IPS-NIHi7 (cell line): ENCODE measurements at regions not wholly inside any gene's neighbourhood (a gene's known extent, or its start where the extent isn't known, plus 50 kb on each side); places are given as distances from the start of the nearest gene placed in this dataset.
A peak's percentile ranks its signal among the peaks of the same experiment; 100 is the strongest.
"Not testable (repeated sequence)": the region's sequence is repeated elsewhere in the genome, so short reads cannot be mapped to it uniquely, and the experiment has no call there.

Experiments
- DNase-seq: peaks from one replicate; pipeline ENCODE4 v3.0.0; 2012; ENCODE audit warnings: mixed read lengths; ENCODE audit errors: extremely low spot score

DNA sequence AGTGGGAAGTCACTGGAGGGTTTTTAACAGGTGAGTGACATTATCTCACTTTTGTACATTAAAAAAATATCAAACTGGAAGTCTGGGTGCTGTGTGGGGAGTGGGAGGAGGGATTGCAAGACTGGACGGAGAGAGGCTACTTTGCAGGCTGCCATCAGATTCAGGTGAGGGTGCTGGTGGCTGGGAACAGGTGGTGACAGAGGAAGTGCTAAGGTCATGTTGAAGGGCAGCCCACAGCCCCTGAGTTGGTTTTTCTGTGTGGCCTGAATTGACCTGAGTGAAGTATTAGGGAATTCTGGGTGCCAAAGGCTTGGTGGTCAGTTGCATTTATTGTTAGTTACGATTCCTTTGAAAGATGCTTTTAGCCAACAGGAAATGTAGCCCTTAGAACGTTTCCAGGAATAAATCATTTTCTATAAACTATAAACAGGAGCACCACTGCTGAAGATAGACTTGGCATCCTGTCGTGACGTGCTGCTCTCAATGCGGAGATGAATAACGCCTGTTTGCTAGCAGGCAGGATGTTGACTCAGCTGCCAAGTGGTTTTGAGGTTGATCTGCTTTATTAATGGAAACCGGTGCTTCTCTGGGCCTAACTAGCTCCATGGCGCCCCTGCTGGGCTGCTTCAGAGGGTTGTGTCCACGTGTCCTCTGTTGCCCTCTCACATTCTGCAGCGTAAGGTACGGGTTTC, 707.5 kb upstream of the TMEM132C start:
- DNase-seq = peak; percentile 79

DNA sequence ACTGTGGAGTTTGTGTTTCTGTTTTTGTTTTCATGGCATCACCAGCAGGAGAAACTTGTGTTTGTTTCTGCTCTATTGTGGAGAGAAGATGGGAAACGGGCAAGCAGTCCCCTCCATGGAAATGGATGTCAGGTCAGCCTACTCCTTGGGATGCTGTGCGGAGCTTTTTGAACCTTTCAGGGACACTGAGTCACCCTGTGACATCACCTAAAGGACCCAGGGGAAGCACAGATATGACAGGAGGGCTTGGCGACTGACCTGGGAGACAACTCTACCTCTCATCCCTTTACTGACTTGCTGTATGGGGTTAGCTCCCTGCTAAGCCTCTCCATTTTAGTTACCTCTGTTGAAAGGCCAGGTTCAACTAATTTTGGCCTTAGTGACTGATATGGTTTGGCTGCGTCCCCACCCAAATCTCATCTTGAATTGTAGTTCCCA, 706.9 kb upstream of the TMEM132C start:
- DNase-seq = no peak

DNA sequence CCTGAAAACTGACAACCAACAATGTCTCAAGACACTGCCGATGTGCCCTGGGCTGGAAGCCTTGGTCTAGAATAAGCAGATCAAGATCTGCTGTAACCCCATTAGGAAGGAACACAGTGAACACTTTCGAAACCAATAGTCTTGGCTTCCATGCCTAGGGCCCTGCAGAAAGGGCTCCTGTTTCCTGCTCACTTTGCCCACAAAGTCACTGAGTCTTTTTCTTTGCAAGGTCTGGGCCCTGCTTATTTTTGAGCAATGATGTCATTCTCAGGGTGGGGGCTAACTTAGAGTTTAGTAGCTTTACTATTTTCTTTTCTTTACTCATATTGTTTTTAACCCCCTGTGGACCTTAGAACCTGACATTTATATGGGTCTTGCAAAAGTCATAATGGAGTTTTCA, 704.2 kb upstream of the TMEM132C start:
- no peak for DNase-seq

DNA sequence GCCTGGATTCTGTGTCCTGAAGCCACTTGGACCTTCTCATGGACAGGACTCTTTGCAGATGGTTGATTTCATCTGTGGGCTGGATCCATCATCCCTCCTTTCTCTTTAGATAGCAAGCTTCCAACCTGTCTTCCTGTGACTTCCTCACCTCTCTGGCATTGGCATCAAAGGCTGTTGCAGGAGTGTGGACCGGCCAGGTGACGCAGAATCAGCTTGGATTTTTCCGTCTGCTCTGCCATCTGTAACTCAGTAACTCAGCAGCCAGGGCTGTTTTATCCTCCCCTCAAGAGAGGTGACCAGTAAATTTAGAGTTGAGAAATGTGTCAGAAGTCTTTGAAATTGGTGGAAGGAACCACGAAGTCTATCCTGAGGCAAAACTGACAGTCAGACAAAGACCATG, 701.7 kb upstream of the TMEM132C start:
- DNase-seq = no peak

DNA sequence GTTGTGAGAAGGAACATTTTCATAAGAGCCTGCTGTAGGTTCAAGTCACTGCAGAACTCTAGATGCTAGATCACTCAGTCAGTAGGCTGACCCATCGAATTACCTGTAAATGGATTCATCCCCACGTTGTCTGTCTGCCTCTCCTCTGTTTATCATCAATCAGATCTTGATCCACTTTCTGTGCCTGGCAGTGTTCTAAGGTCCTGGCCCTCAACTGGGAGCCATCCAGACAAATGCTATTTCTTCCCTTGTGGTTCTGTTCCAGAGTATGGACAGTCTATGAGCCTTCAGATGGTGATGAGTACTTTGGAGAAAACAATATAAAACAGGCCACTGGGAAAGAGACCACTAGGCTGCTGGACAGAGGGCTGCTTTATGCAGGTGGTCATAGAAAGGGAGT, 699.4 kb upstream of the TMEM132C start:
- DNase-seq = no peak

DNA sequence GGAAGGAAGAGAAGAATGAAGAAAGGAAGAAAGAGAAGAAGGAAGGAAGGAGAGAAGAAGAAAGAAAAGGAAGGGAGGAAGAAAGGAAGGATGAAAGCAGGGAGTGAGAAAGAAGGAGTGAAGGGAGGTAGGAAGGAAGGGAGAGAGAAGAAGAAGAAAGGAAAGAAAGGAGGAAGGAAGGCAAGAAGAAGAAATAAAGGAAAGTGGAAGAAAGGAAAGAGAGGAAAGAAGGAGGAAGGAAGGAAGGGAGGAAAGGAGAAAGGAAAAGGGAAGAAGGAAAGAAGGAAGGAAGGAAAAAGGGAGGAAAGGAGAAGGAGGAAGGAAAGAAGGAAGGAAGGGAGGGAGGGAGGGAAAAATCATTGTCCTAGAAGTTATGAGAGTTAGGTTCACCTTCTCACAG, 696.6 kb upstream of the TMEM132C start:
- DNase-seq = no peak

DNA sequence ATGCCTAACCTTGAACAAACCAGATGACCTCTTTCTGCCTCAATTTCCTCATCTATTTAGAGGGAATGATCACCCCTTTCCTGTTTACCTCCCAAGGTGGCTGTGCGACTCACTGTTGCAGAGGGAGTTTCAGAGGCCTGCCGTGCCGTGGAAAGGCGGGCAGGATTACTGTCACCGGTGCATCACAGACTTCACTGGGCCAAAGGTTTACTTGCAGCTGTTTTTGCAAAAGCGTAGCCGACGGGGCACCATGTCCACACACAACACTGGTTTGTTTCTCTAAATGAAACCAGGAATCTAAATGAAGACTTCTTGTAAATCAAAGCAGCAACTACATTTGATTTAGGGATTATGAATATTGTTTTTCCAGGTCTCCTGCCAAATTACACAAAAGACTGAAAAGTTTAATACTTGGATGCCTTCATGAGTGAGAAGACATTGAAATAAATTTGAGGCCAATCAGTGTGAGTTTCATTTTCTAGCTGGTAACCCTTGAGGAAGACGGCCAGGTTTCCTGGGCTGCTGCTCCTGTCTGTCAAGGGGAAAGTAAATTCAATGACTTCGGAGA, 696.1 kb upstream of the TMEM132C start:
- no peak for DNase-seq

DNA sequence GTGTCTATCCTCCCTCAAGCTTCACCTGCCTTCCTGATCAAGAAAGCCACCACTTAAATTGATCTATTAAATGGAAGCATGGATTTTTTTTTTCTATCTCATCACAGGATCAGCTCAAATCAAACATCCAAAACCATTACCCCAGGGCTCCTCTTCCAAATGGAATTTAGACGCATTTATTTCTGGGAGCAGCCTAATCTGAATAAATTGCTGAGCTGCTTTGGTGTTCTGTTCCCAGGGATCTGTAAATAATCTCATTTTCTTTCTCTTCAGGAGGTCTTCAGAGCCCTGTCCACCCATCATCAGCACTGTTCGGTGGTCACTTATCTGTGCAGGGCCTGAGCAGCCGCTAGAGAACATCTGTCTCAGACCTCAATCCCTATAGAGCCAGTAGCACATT, 695.4 kb upstream of the TMEM132C start:
- DNase-seq = no peak

DNA sequence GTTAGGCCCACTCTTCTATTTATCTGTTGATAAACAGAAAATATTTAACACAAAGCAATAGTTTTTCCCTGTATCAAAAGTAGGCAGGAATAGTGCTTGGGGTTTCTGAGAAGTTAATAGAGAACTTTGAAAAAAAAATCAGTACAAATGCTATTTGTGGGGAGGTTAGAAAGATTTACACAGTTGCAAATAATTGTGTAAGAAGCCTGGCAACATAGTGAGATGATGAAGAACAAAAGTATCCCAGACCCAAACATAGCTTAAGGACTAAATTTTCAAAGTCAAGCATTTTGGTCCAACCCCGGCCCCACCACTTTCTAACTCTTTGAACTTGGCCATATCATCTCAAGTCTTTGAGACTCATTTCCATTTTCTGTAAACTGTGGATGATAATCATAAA, 687.5 kb upstream of the TMEM132C start:
- DNase-seq = no peak

DNA sequence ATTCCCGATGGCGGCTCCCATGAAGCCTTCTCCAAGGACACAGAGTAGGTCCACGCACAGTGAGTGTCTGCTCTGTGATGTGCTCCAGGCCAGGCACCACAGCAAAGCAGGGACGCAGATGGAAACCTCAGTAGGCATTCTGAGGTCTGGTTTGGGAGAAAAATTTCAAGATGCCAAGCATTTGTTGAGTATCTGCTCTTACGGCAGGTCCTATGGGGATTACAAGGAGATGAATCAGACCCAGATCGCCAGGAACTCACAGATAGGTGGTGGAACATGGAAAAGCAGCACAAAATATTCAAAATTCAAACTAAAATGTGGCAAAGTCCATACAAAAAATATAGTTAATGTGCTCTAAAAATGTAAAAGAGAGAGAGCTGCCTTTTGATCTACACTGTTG, 684.9 kb upstream of the TMEM132C start:
- no peak for DNase-seq

DNA sequence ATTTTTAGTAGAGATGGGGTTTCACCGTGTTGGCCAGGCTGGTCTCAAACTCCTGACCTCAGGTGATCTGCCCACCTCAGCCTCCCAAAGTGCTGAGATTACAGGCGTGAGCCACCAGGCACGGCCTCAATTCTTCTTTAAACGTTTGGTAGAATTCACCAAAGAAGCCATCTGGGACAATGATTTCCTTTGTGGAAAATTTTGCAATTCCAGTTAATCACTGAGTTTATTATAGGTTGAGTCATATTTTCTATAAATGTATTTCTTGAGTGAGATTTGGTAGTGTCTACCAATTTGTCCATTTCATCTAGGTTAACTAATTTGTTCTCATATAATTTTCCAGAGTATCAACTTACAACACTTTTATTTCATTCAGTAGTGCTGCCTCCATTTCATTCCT, 683.9 kb upstream of the TMEM132C start:
- no peak for DNase-seq

DNA sequence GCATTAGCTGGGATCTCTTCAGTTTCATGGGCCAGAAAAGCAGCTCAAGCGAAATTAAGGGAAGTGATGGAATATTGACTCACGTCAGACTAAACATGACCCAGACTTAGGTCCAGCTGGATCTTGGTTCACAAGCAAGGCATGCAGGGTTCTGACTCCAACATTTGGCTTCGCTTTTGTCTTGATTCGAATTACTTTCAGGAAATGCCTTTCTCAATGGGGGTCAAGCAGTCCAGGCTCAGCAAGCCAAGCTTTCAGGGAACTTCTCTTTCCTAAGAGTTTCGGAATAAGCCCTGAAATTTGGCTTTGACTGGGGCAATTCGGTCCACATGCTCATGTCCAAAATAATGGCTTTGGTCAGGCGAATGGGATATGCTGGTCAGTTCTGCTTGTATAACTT, 678.7 kb upstream of the TMEM132C start:
- no peak for DNase-seq

DNA sequence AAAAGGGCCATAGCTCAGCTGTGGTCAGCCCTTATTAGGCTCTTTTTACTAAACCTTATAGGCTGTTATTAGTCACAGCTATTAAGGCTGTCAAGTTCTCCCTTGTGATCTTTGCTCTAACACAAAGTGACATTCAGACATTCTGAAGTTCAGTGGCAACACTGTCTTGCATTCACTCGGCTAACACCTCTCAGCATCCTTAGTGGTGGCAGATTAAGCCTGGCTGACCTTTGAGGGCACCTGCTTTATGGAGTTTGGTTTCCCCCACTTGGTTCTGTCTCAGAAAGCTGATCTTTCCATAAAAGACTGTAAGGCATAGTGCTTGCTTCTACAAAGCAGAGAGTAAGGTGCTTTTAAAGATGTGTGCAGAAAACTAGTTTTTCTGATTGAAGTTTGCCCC, 677.4 kb upstream of the TMEM132C start:
- DNase-seq = no peak

DNA sequence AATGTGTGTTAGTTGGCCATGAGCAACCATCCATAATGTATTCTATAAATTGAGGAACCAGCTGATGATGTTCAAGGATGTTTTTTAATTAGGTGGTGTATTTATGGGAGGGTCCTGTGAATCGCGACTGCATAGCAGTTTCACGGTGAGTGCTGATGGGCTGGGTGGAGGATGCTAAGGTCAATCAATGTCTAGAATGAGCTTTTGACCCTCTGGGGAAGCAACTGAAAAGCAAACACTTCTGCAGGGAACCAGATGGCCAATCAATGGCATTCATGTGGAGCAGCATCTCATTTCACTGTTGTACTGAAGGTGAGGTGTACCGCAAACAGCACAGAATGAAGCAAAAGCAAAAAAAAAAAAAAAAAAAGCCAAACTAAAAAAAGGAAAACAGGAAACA, 676.1 kb upstream of the TMEM132C start:
- no peak for DNase-seq

DNA sequence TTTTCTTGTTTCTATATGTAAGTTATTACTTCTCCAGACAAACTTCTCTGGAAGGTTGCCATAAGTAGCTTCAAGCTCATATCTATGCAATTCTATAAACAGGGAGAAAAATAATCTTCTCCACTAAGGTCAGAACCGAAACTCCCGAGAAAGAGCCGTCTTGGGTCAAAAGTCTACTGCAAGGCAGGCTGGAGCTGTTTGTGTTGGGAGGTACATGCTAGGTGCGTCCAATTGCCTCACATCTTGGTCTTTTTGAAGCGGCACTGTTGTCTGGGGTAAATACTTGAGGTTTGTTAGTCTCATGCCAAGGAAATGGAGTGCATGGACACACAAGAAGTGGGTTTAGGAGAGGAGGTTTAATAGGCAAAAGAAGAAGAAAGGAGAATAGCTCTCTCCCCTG, 674.7 kb upstream of the TMEM132C start:
- no peak for DNase-seq

DNA sequence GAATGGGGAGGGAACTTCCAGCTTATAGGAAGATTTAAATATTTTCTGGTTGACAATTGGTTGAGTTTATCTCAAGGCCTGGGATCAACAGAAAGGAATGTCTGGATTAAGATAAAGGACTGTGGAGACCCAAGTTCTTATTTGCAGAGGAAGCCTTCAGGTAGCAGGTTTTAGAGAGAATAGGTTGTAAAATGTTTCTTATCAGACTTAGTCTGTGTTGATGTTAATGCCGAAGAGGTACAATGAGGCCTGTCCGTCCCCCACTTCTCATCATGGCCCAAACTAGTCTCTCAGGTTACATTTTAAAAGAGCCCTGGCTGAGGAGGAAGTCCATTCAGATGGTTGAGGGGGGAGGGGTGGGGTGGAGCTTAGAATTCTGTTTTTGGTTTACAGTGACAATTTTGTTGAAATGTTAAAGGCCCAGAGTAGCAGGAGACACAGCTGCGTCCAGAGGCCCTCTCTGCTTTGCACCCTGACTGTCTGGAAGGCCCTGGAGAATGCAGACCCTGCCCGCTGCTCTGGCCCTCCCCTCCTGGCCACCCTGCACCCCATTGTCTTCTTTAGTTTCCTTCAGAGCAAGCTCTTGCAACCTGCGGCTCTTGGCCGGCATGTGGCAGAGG, 672.5 kb upstream of the TMEM132C start:
- peak; percentile 35 for DNase-seq

DNA sequence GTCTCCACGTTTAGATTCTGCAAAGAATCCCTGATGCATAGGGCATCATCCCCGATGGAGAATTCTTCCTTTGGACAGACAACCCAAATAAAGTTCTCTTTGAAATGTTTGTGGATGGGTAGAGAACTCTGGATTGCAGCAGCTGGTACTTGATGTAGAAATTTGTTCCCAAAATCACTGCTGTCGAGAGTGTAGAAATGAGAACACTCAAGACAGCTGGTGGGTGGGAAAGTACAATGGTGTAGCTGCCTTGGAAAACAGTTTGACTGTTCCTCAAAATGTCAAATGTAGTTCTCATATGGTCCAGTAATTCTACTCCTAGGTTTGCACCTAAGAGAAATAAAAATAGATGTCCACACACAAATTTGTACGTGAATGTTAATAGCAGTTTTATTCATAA, 671.5 kb upstream of the TMEM132C start:
- DNase-seq = no peak

DNA sequence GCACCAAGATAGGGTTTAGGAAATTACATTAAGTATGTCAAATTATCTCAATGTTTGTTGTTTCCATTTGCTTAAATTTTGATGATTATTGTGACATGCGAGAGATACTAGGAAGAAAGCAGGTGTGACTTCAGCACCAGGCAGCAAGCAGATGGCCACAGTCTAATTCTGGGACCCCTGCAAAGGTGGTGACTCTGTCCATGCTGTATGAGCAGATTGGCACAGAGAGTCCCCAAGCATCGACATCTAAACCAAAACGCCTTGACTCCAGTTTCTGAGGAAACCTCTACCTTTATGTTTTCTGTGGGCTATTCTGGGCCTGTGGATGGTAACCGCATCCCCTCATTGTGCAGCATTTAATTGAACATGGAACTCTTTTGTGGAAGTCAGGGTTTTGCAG, 670.1 kb upstream of the TMEM132C start:
- no peak for DNase-seq

DNA sequence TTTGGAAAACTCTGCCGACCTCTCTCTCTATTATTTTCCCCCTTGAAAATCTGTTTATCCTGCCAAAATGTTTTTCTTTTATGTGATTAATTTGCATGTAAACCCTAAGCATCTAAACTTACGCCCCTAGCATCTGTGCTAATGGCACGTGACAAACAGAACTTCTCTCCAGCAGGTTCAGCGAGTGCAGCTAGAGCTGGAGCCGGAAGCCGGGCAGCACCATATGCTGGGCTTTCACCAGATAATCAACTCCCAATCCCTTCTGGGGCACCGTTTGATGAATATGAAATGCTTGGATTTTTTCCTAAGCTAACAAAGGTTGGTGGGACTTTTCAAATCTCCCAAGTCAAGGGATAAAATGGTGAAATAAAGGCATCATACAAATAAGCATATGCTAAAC, 667.5 kb upstream of the TMEM132C start:
- no peak for DNase-seq

DNA sequence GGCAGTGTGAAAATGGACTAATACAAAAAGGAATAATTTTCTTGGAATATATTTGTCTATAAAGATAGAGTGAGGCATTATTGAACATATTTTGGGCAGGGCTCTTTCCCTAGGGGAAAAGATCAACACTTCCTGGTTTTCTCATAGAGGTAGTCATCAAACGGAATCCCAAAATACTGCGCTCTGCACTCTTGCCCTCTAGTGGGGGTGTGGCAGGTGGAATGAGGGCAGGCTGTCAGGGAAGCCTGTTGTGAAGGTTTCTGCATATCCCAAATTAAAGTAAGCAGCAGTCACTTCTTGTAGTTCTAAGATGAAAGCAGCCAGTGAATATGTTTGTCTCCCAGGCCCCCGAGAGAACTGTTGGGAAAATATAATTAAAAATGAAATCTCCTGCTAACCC, 666.8 kb upstream of the TMEM132C start:
- peak; percentile 28 for DNase-seq

DNA sequence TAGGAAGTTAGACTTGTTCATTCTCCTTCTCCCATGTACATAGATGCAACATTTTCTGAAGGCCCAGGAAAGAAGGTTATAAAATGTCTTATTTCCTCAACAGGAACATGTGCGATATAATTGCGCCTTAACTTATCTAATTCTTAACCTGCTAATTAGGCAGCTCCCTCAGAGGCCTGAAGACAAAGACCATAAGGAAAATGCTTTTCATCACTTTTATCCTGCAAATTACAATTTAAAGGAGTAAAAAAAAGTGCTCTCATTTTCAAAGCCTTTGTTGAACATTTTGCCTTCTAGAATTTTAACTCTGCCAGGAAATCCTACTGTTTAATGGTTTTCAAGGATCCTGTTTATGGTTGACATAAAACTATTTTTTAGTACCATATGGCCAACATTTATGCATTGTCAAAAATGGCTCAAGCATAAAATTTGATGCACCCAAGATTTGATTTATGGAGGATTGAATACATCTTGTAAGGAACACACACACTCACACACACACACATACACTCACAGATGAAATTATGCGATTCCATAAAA, 660.4 kb upstream of the TMEM132C start:
- DNase-seq = no peak

DNA sequence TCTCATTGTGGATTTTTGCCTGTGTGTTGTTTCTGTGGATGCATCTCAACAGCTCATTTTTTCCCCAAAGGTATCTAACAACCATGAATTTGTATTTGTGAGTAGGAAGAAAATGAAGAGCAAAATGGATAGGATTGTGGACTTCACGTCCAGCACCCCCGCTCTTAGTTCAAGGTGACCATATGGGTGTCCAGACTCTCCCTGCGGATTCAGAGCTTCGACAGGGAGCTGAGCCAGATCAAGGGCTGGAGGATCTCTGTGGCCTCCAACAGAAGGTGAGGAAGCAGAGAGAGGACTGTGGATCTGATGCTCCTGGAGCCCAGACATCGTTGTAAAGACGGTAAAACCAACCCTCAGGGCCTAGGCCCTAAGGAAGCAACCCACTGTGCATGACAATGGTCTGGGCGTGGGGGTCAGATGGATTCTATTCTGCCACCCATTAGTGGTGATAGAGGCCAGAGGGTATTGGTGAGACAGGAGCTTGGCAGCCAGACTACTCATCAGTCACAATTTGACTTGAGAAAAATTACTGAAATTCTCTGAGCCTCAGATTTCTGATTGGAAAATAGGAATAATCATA, 659.7 kb upstream of the TMEM132C start:
- DNase-seq = no peak

DNA sequence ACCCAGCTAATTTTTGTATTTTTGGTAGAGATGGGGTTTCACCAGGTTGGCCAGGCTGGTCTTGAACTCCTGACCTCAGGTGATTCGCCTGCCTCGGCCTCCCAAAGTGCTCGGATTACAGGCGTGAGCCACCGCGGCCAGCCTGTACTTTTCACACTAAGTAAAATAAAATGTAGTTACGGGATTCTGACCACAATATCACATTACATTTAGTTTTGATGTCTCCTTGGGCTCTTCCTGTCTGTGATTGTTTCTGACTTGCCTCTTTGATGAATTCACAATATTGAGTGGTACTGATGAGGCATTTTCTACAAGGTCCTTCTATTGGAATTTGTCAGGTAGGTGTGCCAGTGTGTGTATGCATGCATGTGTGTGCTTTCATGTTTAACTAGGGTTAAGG, 658.6 kb upstream of the TMEM132C start:
- not testable (repeated sequence) for DNase-seq
